ENCODE measurements at regions not wholly inside any gene's neighbourhood (a gene's known extent, or its start where the extent isn't known, plus 50 kb on each side); places are given as distances from the start of the nearest gene placed in this dataset.

DNA sequence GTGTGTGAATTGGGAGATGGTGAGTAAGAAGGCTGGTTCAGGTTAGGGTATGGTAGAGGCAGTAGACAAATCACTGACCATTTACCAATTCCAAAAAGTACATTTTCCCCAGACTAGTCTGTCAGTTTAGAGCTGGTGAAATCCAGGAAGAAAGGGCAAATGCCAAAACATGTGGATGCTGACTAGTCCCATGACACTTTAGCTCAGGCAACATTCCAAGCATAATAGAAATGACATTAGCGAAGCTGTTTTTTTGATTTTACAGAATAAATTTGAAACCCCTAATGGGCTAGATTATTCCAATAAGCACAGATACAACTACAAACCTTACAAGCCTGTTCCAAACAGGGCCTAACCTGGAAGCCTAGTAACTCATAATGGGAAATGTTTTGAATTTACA lies 884.2 kb downstream of the FLRT2 start:
- no peaks in the 10 kb centered on the region for H3K4me1 ChIP-seq
- no peaks in the 10 kb centered on the region for H3K27me3 ChIP-seq
- H3K79me2 ChIP-seq (ENCODE audit: low read depth): no peaks in the 10 kb centered on the region
- no peak overlapping the region for H2AFZ ChIP-seq (replicated peaks)
- Mint-ChIP-seq H3K9me3 (peaks cover 2% of the 10 kb centered on the region), H3K27ac (no peak overlapping the region), H3K36me3 (no peaks in the 10 kb centered on the region), H3K4me1 (no peaks in the 10 kb centered on the region), H3K27me3 (ENCODE audit: insufficient read depth, low read depth) (no peaks in the 10 kb centered on the region), H3K4me3 (no peak overlapping the region)
- no peaks in the 10 kb centered on the region for H3K9me3 ChIP-seq (ENCODE audit: low read depth)
- TF ChIP-seq, protein P1, sequence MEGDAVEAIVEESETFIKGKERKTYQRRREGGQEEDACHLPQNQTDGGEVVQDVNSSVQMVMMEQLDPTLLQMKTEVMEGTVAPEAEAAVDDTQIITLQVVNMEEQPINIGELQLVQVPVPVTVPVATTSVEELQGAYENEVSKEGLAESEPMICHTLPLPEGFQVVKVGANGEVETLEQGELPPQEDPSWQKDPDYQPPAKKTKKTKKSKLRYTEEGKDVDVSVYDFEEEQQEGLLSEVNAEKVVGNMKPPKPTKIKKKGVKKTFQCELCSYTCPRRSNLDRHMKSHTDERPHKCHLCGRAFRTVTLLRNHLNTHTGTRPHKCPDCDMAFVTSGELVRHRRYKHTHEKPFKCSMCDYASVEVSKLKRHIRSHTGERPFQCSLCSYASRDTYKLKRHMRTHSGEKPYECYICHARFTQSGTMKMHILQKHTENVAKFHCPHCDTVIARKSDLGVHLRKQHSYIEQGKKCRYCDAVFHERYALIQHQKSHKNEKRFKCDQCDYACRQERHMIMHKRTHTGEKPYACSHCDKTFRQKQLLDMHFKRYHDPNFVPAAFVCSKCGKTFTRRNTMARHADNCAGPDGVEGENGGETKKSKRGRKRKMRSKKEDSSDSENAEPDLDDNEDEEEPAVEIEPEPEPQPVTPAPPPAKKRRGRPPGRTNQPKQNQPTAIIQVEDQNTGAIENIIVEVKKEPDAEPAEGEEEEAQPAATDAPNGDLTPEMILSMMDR (IDR thresholded peaks at IDR 0.05): no peak
- TF ChIP-seq EZH2phosphoT487 (IDR thresholded peaks at IDR 0.05) (no peak), EZH2 (IDR thresholded peaks at IDR 0.05) (no peak)
- DNase-seq (ENCODE audit: low spot score): no peak
- H3K27ac ChIP-seq: no peak overlapping the region
- H3K4me3 ChIP-seq: no peak overlapping the region
- no peaks in the 10 kb centered on the region for H3F3A ChIP-seq (ENCODE audit: low read depth)
- H3K36me3 ChIP-seq: no peaks in the 10 kb centered on the region
- H4K20me1 ChIP-seq (ENCODE audit: low read depth): no peaks in the 10 kb centered on the region
- H3K4me2 ChIP-seq: no peak overlapping the region
- H3K9ac ChIP-seq: no peak overlapping the region

DNA sequence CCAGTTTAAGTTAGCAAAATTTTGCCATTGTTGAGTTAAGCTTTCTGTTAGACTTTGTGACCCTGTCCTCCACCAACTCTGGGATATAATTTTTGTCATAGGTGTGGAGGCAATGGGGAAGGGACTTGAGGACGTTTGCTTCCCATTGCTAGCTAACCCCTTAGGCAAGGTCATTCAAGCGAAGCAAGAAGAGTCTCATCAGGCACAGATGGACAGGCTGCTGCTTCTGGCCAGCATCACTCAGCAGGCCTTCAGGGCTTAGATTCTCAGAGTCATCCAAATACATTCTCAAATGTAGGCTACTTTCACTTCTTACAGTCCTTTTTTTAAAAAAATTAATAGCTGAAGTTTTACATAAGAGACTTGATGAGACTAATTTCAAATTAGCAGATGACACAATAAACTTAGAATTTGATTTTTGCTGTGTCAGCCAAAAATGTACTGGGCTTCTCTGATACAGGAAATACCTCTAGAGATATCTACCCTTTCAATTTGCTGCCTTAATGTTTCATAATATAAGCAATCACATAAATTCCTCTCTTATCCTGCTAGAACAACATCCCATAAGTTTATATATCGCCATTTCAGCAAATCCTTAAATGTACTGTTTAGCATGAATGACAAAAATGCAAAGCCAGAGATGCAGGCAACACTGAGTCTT lies 875.2 kb downstream of the FLRT2 start:
- no peaks in the 10 kb centered on the region for H3K36me3 ChIP-seq
- H3K9ac ChIP-seq: no peak overlapping the region
- H3K4me2 ChIP-seq: no peak overlapping the region
- TF ChIP-seq EZH2phosphoT487 (IDR thresholded peaks at IDR 0.05): no peak
- TF ChIP-seq EZH2 (IDR thresholded peaks at IDR 0.05): no peak
- TF ChIP-seq, protein P1 (IDR thresholded peaks at IDR 0.05): no peak
- H3K9me3 Mint-ChIP-seq: no peaks in the 10 kb centered on the region
- no peaks in the 10 kb centered on the region for H3K27me3 ChIP-seq
- H3K4me3 Mint-ChIP-seq: no peak overlapping the region
- no peaks in the 10 kb centered on the region for H4K20me1 ChIP-seq (ENCODE audit: low read depth)
- H3K79me2 ChIP-seq (ENCODE audit: low read depth): no peaks in the 10 kb centered on the region
- no peak overlapping the region for H3K27ac Mint-ChIP-seq
- H3K9me3 ChIP-seq (ENCODE audit: low read depth): no peaks in the 10 kb centered on the region
- H3K4me1 Mint-ChIP-seq: no peaks in the 10 kb centered on the region
- DNase-seq (ENCODE audit: low spot score): no peak
- H3K36me3 Mint-ChIP-seq: no peaks in the 10 kb centered on the region
- no peaks in the 10 kb centered on the region for H3K27me3 Mint-ChIP-seq (ENCODE audit: insufficient read depth, low read depth)
- H2AFZ ChIP-seq (replicated peaks): no peak overlapping the region
- H3F3A ChIP-seq (ENCODE audit: low read depth): no peaks in the 10 kb centered on the region
- H3K27ac ChIP-seq: no peak overlapping the region
- no peak overlapping the region for H3K4me3 ChIP-seq
- no peaks in the 10 kb centered on the region for H3K4me1 ChIP-seq

GRCh38 chr14:86404425-86404824 lies 874.5 kb downstream of the FLRT2 start:
- Histone ChIP-seq H3K9me3 (ENCODE audit: low read depth) (no peaks in the 10 kb centered on the region), H3K79me2 (ENCODE audit: low read depth) (no peaks in the 10 kb centered on the region), H2AFZ (replicated peaks) (no peak overlapping the region), H3F3A (ENCODE audit: low read depth) (no peaks in the 10 kb centered on the region), H3K27ac (no peak overlapping the region), H3K4me1 (no peaks in the 10 kb centered on the region), H4K20me1 (ENCODE audit: low read depth) (no peaks in the 10 kb centered on the region), H3K4me2 (no peak overlapping the region), H3K4me3 (no peak overlapping the region), H3K36me3 (no peaks in the 10 kb centered on the region), H3K27me3 (no peaks in the 10 kb centered on the region), H3K9ac (no peak overlapping the region)
- Mint-ChIP-seq H3K27me3 (ENCODE audit: insufficient read depth, low read depth) (no peaks in the 10 kb centered on the region), H3K27ac (no peak overlapping the region), H3K4me1 (no peaks in the 10 kb centered on the region), H3K36me3 (no peaks in the 10 kb centered on the region), H3K4me3 (no peak overlapping the region), H3K9me3 (no peaks in the 10 kb centered on the region)
- TF ChIP-seq EZH2phosphoT487 (IDR thresholded peaks at IDR 0.05): no peak
- DNase-seq (ENCODE audit: low spot score): no peak

DNA sequence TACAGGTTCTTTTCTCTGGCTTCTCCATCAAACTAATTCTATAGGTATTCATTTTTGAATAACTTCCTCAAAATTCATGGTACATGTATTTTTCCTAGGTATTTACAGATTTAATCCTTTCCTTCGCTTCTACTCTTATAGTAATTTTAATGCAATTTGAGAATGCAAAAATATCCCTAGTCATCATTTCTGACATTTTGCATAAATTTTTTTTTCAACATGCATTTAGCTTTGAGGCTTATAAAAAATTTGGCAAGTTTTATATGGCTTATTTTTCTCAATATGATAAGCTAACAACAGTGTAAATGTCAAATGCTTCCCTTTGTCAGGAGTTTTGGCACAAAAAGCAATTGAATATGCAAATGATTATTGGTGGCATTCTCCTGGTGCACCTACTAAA lies 872.6 kb downstream of the FLRT2 start:
- no peaks in the 10 kb centered on the region for H3K9me3 ChIP-seq (ENCODE audit: low read depth)
- no peak overlapping the region for H2AFZ ChIP-seq (replicated peaks)
- H3K27me3 Mint-ChIP-seq (ENCODE audit: insufficient read depth, low read depth): no peaks in the 10 kb centered on the region
- H3K9ac ChIP-seq: no peak overlapping the region
- no peak overlapping the region for H3K27ac ChIP-seq
- no peaks in the 10 kb centered on the region for H3K4me1 ChIP-seq
- H3K27ac Mint-ChIP-seq: no peak overlapping the region
- H3K27me3 ChIP-seq: no peaks in the 10 kb centered on the region
- H3K36me3 ChIP-seq: no peaks in the 10 kb centered on the region
- DNase-seq (ENCODE audit: low spot score): no peak
- no peaks in the 10 kb centered on the region for H3K9me3 Mint-ChIP-seq
- H3K36me3 Mint-ChIP-seq: no peaks in the 10 kb centered on the region
- no peaks in the 10 kb centered on the region for H4K20me1 ChIP-seq (ENCODE audit: low read depth)
- H3K4me2 ChIP-seq: no peak overlapping the region
- TF ChIP-seq EZH2phosphoT487 (IDR thresholded peaks at IDR 0.05): no peak
- TF ChIP-seq EZH2 (IDR thresholded peaks at IDR 0.05): no peak
- TF ChIP-seq, protein P1 (IDR thresholded peaks at IDR 0.05): no peak
- H3K79me2 ChIP-seq (ENCODE audit: low read depth): no peaks in the 10 kb centered on the region
- no peaks in the 10 kb centered on the region for H3K4me1 Mint-ChIP-seq
- H3K4me3 Mint-ChIP-seq: no peak overlapping the region
- no peaks in the 10 kb centered on the region for H3F3A ChIP-seq (ENCODE audit: low read depth)
- H3K4me3 ChIP-seq: no peak overlapping the region

Data from neural progenitor cell (in vitro differentiated cells).